CD4-positive, alpha-beta memory T cell (primary cell): ENCODE measurements at regions not wholly inside any gene's neighbourhood (a gene's known extent, or its start where the extent isn't known, plus 50 kb on each side); places are given as distances from the start of the nearest gene placed in this dataset.

Source experiments
- CTCF ChIA-PET: fragments of 350-600 bp; sonication (Branson Sonifier 250); formaldehyde crosslinking; loops from one replicate; lab custom pipeline; 2021; ENCODE audit warnings: inconsistent platforms; ENCODE audit not compliant: partially characterized antibody; lab: Charles Lee
- POLR2A ChIA-PET: fragments of 350-600 bp; sonication (Branson Sonifier 250); formaldehyde crosslinking; loops from one replicate; lab custom pipeline; 2021; ENCODE audit not compliant: partially characterized antibody; lab: Charles Lee
- DNase-seq, 5 donors: peaks; one replicate each; pipeline versions ENCODE4 v3.0.0 to v3.0.0-alpha.2; 2020 to 2022; ENCODE audit warnings: mixed read lengths in 1 of 5
- H3K27ac ChIP-seq: one replicate; pipeline ENCODE4 v1.7.0; 2013; ENCODE audit warnings: low read depth, low read length
- H3K27me3 ChIP-seq: 2 replicates; pipeline ENCODE4 v1.7.0; 2013; ENCODE audit warnings: mild to moderate bottlenecking, low read length, moderate library complexity; ENCODE audit not compliant: insufficient read depth
- H3K36me3 ChIP-seq: 2 replicates; pipeline ENCODE4 v1.7.0; 2013; ENCODE audit warnings: mild to moderate bottlenecking, low read length, moderate library complexity; ENCODE audit not compliant: insufficient read depth
- H3K4me1 ChIP-seq: 2 replicates; pipeline ENCODE4 v1.7.0; 2013; ENCODE audit warnings: mild to moderate bottlenecking, low read length, moderate library complexity; ENCODE audit not compliant: insufficient read depth
- H3K4me3 ChIP-seq, 2 donors: one replicate each; pipeline ENCODE4 v1.7.0; 2013; ENCODE audit warnings: low read length in 2 of 2, mild to moderate bottlenecking in 1 of 2
- H3K9me3 ChIP-seq, 2 donors: one replicate each; pipeline ENCODE4 v1.7.0; 2013; ENCODE audit warnings: low read length in 2 of 2, control low read depth in 1 of 2; ENCODE audit not compliant: control insufficient read depth in 1 of 2
- H3K27ac Mint-ChIP-seq, 7 donors: one replicate each; pipeline ENCODE4 v1.8.0; 2020 to 2021; ENCODE audit warnings: mixed read lengths in 7 of 7, mild to moderate bottlenecking in 6 of 7, inconsistent platforms in 3 of 7, moderate library complexity in 3 of 7
- H3K27me3 Mint-ChIP-seq, 2 donors: one replicate each; pipeline ENCODE4 v1.8.0; 2020 to 2021; ENCODE audit warnings: mixed read lengths in 2 of 2
- H3K36me3 Mint-ChIP-seq, 2 donors: one replicate each; pipeline ENCODE4 v1.8.0; 2020 to 2021; ENCODE audit warnings: mixed read lengths in 2 of 2, inconsistent platforms in 1 of 2, mild to moderate bottlenecking in 1 of 2
- H3K4me1 Mint-ChIP-seq, 4 donors: one replicate each; pipeline ENCODE4 v1.8.0; 2020 to 2021; ENCODE audit warnings: mixed read lengths in 4 of 4, mild to moderate bottlenecking in 1 of 4
- H3K4me3 Mint-ChIP-seq, 8 donors: one replicate each; pipeline ENCODE4 v1.8.0; 2020 to 2021; ENCODE audit warnings: mixed read lengths in 8 of 8, mild to moderate bottlenecking in 7 of 8, moderate library complexity in 6 of 8, inconsistent platforms in 3 of 8
- H3K9me3 Mint-ChIP-seq, 8 donors: one replicate each; pipeline ENCODE4 v1.8.0; 2020 to 2021; ENCODE audit warnings: mixed read lengths in 8 of 8, mild to moderate bottlenecking in 5 of 8, inconsistent platforms in 3 of 8, moderate library complexity in 1 of 8
- intact Hi-C: fragments of 100-400 bp; cut with micrococcal nuclease; formaldehyde crosslinking; loops from one replicate; pipeline ENCODE4 v1.15.1; 2023

- peaks cover 16 to 30% of the 10 kb centered on the region in 2 donors for H3K36me3 Mint-ChIP-seq
- H3K4me1 Mint-ChIP-seq, result peaks cover 17 to 49% (median 24%) of the 10 kb centered on the region in 4 donors
- H3K36me3 ChIP-seq, result peaks cover 23% of the 10 kb centered on the region
- no peaks in the 10 kb centered on the region for H3K27me3 ChIP-seq
- H3K27me3 Mint-ChIP-seq, result no peaks in the 10 kb centered on the region
- CTCF ChIA-PET, result no interaction called here
- H3K4me3 ChIP-seq, result no peak overlapping the region
- H3K27ac ChIP-seq, result no peak overlapping the region
- POLR2A ChIA-PET, result interaction anchor here (1.0 kb wide), 1 partner anchor 13 kb away, joined by 3 read pairs; no protein-coding TSS in a partner anchor
- H3K4me1 ChIP-seq, result peaks cover 7% of the 10 kb centered on the region
- peaks cover 0 to 3% (median 0%) of the 10 kb centered on the region in 8 donors for H3K9me3 Mint-ChIP-seq
- intact Hi-C loops, result no loop called here
- H3K9me3 ChIP-seq, result no peaks in the 10 kb centered on the region
- no peak for DNase-seq
- H3K4me3 Mint-ChIP-seq, result no peak overlapping the region
- no peak overlapping the region for H3K27ac Mint-ChIP-seq
Observed at GRCh38 chr19:7415857-7416371, 67.2 kb downstream of the ARHGEF18 start.

- no peak overlapping the region for H3K4me3 Mint-ChIP-seq
- Histone ChIP-seq H3K27me3 (no peaks in the 10 kb centered on the region), H3K9me3 (no peaks in the 10 kb centered on the region), H3K4me3 (no peak overlapping the region), H3K36me3 (peaks cover 29% of the 10 kb centered on the region), H3K4me1 (peaks cover 7% of the 10 kb centered on the region), H3K27ac (no peak overlapping the region)
- ChIA-PET POLR2A (no interaction called here), CTCF (no interaction called here)
- peak overlapping the region in 4 of 7 donors; percentile 23 to 80 (median 68) for H3K27ac Mint-ChIP-seq
- H3K36me3 Mint-ChIP-seq, result peaks cover 18 to 36% of the 10 kb centered on the region in 2 donors
- DNase-seq, result no peak
- peaks cover 0 to 3% (median 0%) of the 10 kb centered on the region in 8 donors for H3K9me3 Mint-ChIP-seq
- H3K4me1 Mint-ChIP-seq, result peaks cover 13 to 49% (median 23%) of the 10 kb centered on the region in 4 donors
- intact Hi-C loops, result no loop called here
- H3K27me3 Mint-ChIP-seq, result no peaks in the 10 kb centered on the region
Observed at GRCh38 chr19:7417671-7418324, 69.1 kb downstream of the ARHGEF18 start.

DNA sequence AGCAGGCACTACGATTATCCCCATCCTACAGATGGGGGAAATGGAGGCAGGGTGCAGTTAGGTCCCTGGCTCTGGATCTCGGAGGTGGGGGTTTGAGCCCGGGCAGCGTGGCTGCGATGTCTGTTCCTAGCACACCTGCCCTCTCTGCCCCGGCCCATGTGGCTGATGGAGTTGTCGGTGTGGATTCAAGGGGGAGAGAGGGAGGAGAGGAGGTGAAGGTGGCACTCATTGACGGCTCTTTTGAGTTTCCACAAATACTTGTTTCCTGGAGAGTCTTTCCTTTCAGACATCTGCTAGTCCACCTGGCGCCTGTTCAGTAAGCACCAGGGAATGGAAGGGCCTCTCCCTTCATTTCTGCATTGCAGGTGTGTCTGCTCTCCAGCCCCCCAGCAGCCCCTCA is 69.9 kb downstream of the ARHGEF18 start:
- H3K4me1 Mint-ChIP-seq, result peaks cover 11 to 45% (median 21%) of the 10 kb centered on the region in 4 donors
- H3K27ac Mint-ChIP-seq, result no peak overlapping the region
- H3K4me3 Mint-ChIP-seq, result no peak overlapping the region
- Histone ChIP-seq H3K9me3 (no peaks in the 10 kb centered on the region), H3K4me1 (peaks cover 7% of the 10 kb centered on the region), H3K27me3 (no peaks in the 10 kb centered on the region), H3K36me3 (peaks cover 36% of the 10 kb centered on the region), H3K4me3 (no peak overlapping the region), H3K27ac (no peak overlapping the region)
- intact Hi-C loops, result no loop called here
- CTCF ChIA-PET, result no interaction called here
- H3K27me3 Mint-ChIP-seq, result no peaks in the 10 kb centered on the region
- DNase-seq, result no peak
- H3K9me3 Mint-ChIP-seq, result peaks cover 0 to 3% (median 0%) of the 10 kb centered on the region in 8 donors
- peaks cover 20 to 39% of the 10 kb centered on the region in 2 donors for H3K36me3 Mint-ChIP-seq
- POLR2A ChIA-PET, result no interaction called here

- DNase-seq, result no peak
- H3K9me3 ChIP-seq, result no peaks in the 10 kb centered on the region
- ChIA-PET CTCF (no interaction called here), POLR2A (interaction anchor here (0.7 kb wide), 1 partner anchor 25 kb away, joined by 3 read pairs; no protein-coding TSS in a partner anchor)
- H3K27ac ChIP-seq, result no peak overlapping the region
- Mint-ChIP-seq H3K27me3 (no peaks in the 10 kb centered on the region), H3K9me3 (peaks cover 0 to 3% (median 0%) of the 10 kb centered on the region in 8 donors), H3K36me3 (peaks cover 22 to 43% of the 10 kb centered on the region in 2 donors), H3K27ac (peak overlapping the region in 1 of 7 donors; percentile 25), H3K4me1 (peaks cover 11 to 40% (median 19%) of the 10 kb centered on the region in 4 donors), H3K4me3 (no peak overlapping the region)
- H3K4me3 ChIP-seq, result no peak overlapping the region
- intact Hi-C loops, result no loop called here
- peaks cover 42% of the 10 kb centered on the region for H3K36me3 ChIP-seq
- no peaks in the 10 kb centered on the region for H3K27me3 ChIP-seq
- H3K4me1 ChIP-seq, result peaks cover 7% of the 10 kb centered on the region
Observed at GRCh38 chr19:7419153-7419552, 69.7 kb downstream of the PEX11G start.

DNA sequence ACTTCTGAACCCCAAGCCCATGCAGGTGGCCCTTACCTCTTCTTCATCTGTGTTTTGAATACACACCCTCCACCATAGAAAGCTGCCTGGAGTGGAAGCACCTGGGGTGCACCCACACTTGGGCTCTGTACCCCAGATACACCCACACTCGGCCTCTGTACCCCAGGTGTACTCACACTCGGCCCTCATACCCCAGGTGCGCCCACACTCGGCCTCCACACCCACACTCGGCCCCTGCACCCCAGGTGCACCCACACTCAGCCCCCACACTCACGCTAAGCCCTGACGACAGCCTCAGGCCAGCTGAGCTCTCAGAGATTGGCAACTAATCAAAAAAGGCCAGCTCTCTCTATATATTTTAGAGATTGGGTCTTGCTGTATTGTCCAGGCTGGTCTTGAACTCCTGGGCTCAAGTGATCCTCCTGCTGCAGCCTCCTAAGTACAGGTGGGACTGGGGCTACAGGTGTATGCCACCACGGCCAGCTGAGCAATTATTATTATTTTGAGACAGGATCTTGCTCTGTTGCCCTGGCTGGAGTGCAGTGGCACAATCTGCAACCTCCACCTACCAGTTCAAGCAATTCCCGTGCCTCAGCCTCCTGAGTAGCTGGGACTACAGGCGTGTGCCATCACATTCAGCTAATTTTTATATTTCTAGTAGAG is 68.9 kb downstream of the PEX11G start:
- H3K27me3 Mint-ChIP-seq, result no peaks in the 10 kb centered on the region
- Histone ChIP-seq H3K27me3 (no peaks in the 10 kb centered on the region), H3K9me3 (no peaks in the 10 kb centered on the region), H3K27ac (no peak overlapping the region), H3K36me3 (peaks cover 46% of the 10 kb centered on the region), H3K4me1 (peaks cover 7% of the 10 kb centered on the region), H3K4me3 (no peak overlapping the region)
- CTCF ChIA-PET, result no interaction called here
- peaks cover 0 to 3% (median 0%) of the 10 kb centered on the region in 8 donors for H3K9me3 Mint-ChIP-seq
- peaks cover 11 to 38% (median 19%) of the 10 kb centered on the region in 4 donors for H3K4me1 Mint-ChIP-seq
- POLR2A ChIA-PET, result interaction anchor here (0.7 kb wide), 1 partner anchor 24 kb away, joined by 3 read pairs; no protein-coding TSS in a partner anchor
- peaks cover 22 to 45% of the 10 kb centered on the region in 2 donors for H3K36me3 Mint-ChIP-seq
- H3K4me3 Mint-ChIP-seq, result no peak overlapping the region
- no peak for DNase-seq
- peak overlapping the region in 4 of 7 donors; percentile 2 to 36 (median 24) for H3K27ac Mint-ChIP-seq
- intact Hi-C loops, result no loop called here

DNA sequence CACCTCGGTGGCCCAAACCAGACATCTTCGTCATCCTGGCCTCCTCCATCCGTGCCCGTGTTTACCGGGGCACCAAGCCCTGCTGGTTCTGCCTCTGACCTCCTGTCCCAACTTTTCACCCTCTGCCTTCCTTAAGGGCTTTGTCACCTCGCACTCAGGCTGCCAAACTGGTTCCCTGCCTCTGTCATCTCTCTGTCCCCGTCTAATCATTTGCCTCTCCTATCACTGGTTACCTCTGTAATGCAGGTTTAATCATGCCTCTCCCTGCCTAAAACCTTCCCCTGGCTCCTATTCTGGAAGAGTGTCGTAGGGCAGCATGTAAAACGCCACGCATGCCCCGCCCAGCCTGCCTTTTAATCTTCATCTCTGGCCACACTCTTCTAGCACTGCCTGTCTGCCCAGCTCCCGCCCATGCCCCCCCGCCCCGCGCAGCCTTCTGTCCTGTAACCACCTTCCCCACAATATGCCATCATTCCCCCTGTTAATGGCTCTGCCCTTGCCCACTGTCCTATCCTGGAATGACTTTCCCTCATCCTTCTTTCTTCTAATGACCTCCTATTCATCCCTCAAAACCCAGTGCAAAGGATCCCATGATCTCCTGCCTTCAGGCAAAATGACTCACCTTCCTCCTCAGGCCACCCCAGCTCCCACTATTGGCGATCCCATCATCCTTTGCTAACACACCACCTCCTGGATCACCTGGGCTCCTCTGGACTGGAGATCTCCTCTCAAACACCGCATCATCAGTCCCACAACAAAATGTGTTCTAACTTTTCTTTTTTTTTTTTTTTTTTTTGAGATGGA is 66.7 kb downstream of the PEX11G start:
- Mint-ChIP-seq H3K27ac (peak overlapping the region in 5 of 7 donors; percentile 48 to 87 (median 78)), H3K36me3 (peaks cover 18 to 42% of the 10 kb centered on the region in 2 donors), H3K27me3 (no peaks in the 10 kb centered on the region), H3K4me1 (peaks cover 4 to 28% (median 18%) of the 10 kb centered on the region in 4 donors), H3K9me3 (peaks cover 0 to 3% (median 0%) of the 10 kb centered on the region in 8 donors), H3K4me3 (peak overlapping the region in 1 of 8 donors; percentile 34)
- POLR2A ChIA-PET, result no interaction called here
- peaks cover 55% of the 10 kb centered on the region for H3K36me3 ChIP-seq
- CTCF ChIA-PET, result interaction anchor here (0.7 kb wide), 1 partner anchor 68 kb away, joined by 3 read pairs; no protein-coding TSS in a partner anchor
- H3K27ac ChIP-seq, result no peak overlapping the region
- no peaks in the 10 kb centered on the region for H3K9me3 ChIP-seq
- H3K4me3 ChIP-seq, result no peak overlapping the region
- H3K27me3 ChIP-seq, result no peaks in the 10 kb centered on the region
- no peak for DNase-seq
- peaks cover 7% of the 10 kb centered on the region for H3K4me1 ChIP-seq
- intact Hi-C loops, result no loop called here
